SK-N-SH (cell line): ENCODE measurements at regions not wholly inside any gene's neighbourhood (a gene's known extent, or its start where the extent isn't known, plus 50 kb on each side); places are given as distances from the start of the nearest gene placed in this dataset.

Experiments
- CTCF ChIA-PET: fragments of 300-600, 350-600 bp; formaldehyde crosslinking; extraction: SDS; loops from one replicate; lab custom pipeline; 2021; lab: Yijun Ruan, JAX
- POLR2A ChIA-PET: fragments of 350-600 bp; sonication (Branson Sonifier 250); formaldehyde crosslinking; extraction: SDS; loops from one replicate; lab custom pipeline; 2020; ENCODE audit warnings: antibody characterized with exemption, inconsistent platforms; lab: Yijun Ruan, JAX
- DNase-seq: peaks from one replicate; pipeline ENCODE4 v3.0.0; 2012
- H2AFZ ChIP-seq: fragments of 200-600 bp; sonication (generic); 2 replicates; pipeline ENCODE4 v1.8.1; 2016; ENCODE audit warnings: antibody characterized with exemption, mild to moderate bottlenecking, low read depth
- H3F3A ChIP-seq: fragments of 200-600 bp; sonication (generic); replicated peaks from 2 replicates; pipeline ENCODE3; 2016; ENCODE audit warnings: antibody characterized with exemption, mild to moderate bottlenecking; ENCODE audit not compliant: insufficient read depth
- H3K27ac ChIP-seq, 2 experiments: fragments of 200-500 bp in 1 of 2; fragments of 200-600 bp in 1 of 2; sonication (Bioruptor generic) in 1 of 2; sonication (generic), shearing (Covaris generic) in 1 of 2; 2 replicates each; pipeline versions ENCODE4 v1.5.1 to v1.6.1; 2014 to 2016; ENCODE audit warnings: low read depth in 2 of 2, inconsistent platforms in 1 of 2, low read length in 1 of 2, mild to moderate bottlenecking in 1 of 2, mixed read lengths in 1 of 2
- H3K27me3 ChIP-seq: fragments of 200-600 bp; sonication (generic), shearing (Covaris generic); 2 replicates; pipeline ENCODE4 v1.6.1; 2016; ENCODE audit warnings: mixed run types; ENCODE audit not compliant: insufficient read depth
- H3K36me3 ChIP-seq, 2 experiments: fragments of 200-500 bp in 1 of 2; fragments of 200-600 bp in 1 of 2; sonication (Bioruptor generic) in 1 of 2; sonication (generic) in 1 of 2; replicated peaks in 1 of 2; 2 replicates each; pipeline versions ENCODE3 to v1.5.1; 2014 to 2016; ENCODE audit warnings: low read length in 1 of 2, mild to moderate bottlenecking in 1 of 2; ENCODE audit not compliant: insufficient read depth in 2 of 2, control insufficient read depth in 1 of 2
- H3K4me1 ChIP-seq, 2 experiments: fragments of 200-500 bp in 1 of 2; fragments of 200-600 bp in 1 of 2; sonication (Bioruptor generic) in 1 of 2; sonication (generic), shearing (Covaris generic) in 1 of 2; 2 replicates each; pipeline versions ENCODE4 v1.5.1 to v1.6.1; 2014 to 2016; ENCODE audit warnings: low read depth in 1 of 2, low read length in 1 of 2, mixed run types in 1 of 2; ENCODE audit not compliant: insufficient read depth in 2 of 2, control insufficient read depth in 1 of 2
- H3K4me2 ChIP-seq: fragments of 200-600 bp; sonication (generic), shearing (Covaris generic); 2 replicates; pipeline ENCODE4 v1.6.1; 2017; ENCODE audit warnings: mixed run types
- H3K4me3 ChIP-seq, 2 experiments: fragments of 200-500 bp in 1 of 2; fragments of 200-600 bp in 1 of 2; sonication (Bioruptor generic) in 1 of 2; sonication (generic), shearing (Covaris generic) in 1 of 2; 2 replicates each; pipeline versions ENCODE4 v1.5.1 to v1.8.1; 2014 to 2016; ENCODE audit warnings: low read depth in 2 of 2, inconsistent platforms in 1 of 2, low read length in 1 of 2, mild to moderate bottlenecking in 1 of 2, mixed read lengths in 1 of 2, moderate library complexity in 1 of 2
- H3K79me2 ChIP-seq: fragments of 200-600 bp; sonication (generic); 2 replicates; pipeline ENCODE4 v1.8.1; 2017; ENCODE audit warnings: mild to moderate bottlenecking; ENCODE audit not compliant: insufficient read depth
- H3K9ac ChIP-seq: fragments of 200-600 bp; sonication (generic); 2 replicates; pipeline ENCODE4 v1.6.1; 2017; ENCODE audit warnings: mixed run types
- H3K9me2 ChIP-seq: fragments of 200-600 bp; sonication (generic); 2 replicates; pipeline ENCODE4 v1.6.1; 2017; ENCODE audit warnings: mixed run types
- H3K9me3 ChIP-seq: fragments of 200-600 bp; sonication (generic); 2 replicates; pipeline ENCODE4 v1.6.1; 2017; ENCODE audit warnings: mixed run types, mild to moderate bottlenecking, moderate library complexity
- H4K20me1 ChIP-seq: fragments of 200-600 bp; sonication (generic); 2 replicates; pipeline ENCODE4 v1.6.1; 2017; ENCODE audit warnings: mild to moderate bottlenecking, mixed run types; ENCODE audit not compliant: insufficient read depth
- CHD2 ChIP-seq: fragments of 150-350 bp; IDR thresholded peaks from 2 replicates; pipeline ENCODE4 v1.6.1; 2018; ENCODE audit warnings: low read length; ENCODE audit not compliant: partially characterized antibody
- EP300 ChIP-seq, 2 experiments: IDR thresholded peaks; 2 replicates each; pipeline versions ENCODE4 v1.4.0 to v1.6.1; 2012; ENCODE audit warnings: borderline replicate concordance in 1 of 2, low read depth in 1 of 2, low read length in 1 of 2
- FOSL2 ChIP-seq: IDR thresholded peaks from 2 replicates; pipeline ENCODE4 v1.4.0; 2012; ENCODE audit warnings: low read depth, mild to moderate bottlenecking, moderate library complexity, borderline replicate concordance
- FOXM1 ChIP-seq: IDR thresholded peaks from 2 replicates; pipeline ENCODE4 v1.4.0; 2012; ENCODE audit warnings: low read depth, mild to moderate bottlenecking
- GATA2 ChIP-seq: sonication (generic); formaldehyde crosslinking; IDR thresholded peaks from 2 replicates; pipeline ENCODE4 v1.5.0; 2020; ENCODE audit warnings: mild to moderate bottlenecking, missing genetic modification reagents
- JUND ChIP-seq: IDR thresholded peaks from 2 replicates; pipeline ENCODE4 v1.4.0; 2012
- MAX ChIP-seq: IDR thresholded peaks from 2 replicates; pipeline ENCODE4 v1.4.0; 2012; ENCODE audit warnings: low read depth
- NFIC ChIP-seq: IDR thresholded peaks from 2 replicates; pipeline ENCODE4 v1.4.0; 2012; ENCODE audit warnings: borderline replicate concordance
- NRF1 ChIP-seq: IDR thresholded peaks from 2 replicates; pipeline ENCODE4 v1.6.1; 2012; ENCODE audit warnings: low read depth, mild to moderate bottlenecking, low read length
- PBX3 ChIP-seq: IDR thresholded peaks from 2 replicates; pipeline ENCODE4; 2012
- POLR2AphosphoS5 ChIP-seq: IDR thresholded peaks from 2 replicates; pipeline ENCODE4 v1.6.1; 2012; ENCODE audit warnings: low read depth, low read length
- RAD21 ChIP-seq: IDR thresholded peaks from 2 replicates; pipeline ENCODE4 v1.6.1; 2012; ENCODE audit warnings: mild to moderate bottlenecking, low read length
- RCOR1 ChIP-seq: fragments of 150-350 bp; IDR thresholded peaks from 2 replicates; pipeline ENCODE4 v1.6.1; 2017; ENCODE audit warnings: antibody characterized with exemption, low read length
- RFX5 ChIP-seq: IDR thresholded peaks from 2 replicates; pipeline ENCODE4 v1.6.1; 2012; ENCODE audit warnings: mild to moderate bottlenecking, improper control_type of control experiment, low read length
- TAF1 ChIP-seq: IDR thresholded peaks from 2 replicates; pipeline ENCODE4 v1.6.1; 2012; ENCODE audit warnings: low read depth, mild to moderate bottlenecking, low read length, moderate library complexity, borderline replicate concordance
- TCF12 ChIP-seq: IDR thresholded peaks from 2 replicates; pipeline ENCODE4 v1.4.0; 2012
- TEAD4 ChIP-seq: IDR thresholded peaks from 2 replicates; pipeline ENCODE4 v1.4.0; 2012; ENCODE audit warnings: mild to moderate bottlenecking, borderline replicate concordance; ENCODE audit not compliant: insufficient read depth
- USF2 ChIP-seq: fragments of 150-350 bp; IDR thresholded peaks from 2 replicates; pipeline ENCODE4 v1.6.1; 2017; ENCODE audit warnings: antibody characterized with exemption, low read length, low read depth, borderline replicate concordance
- ZBTB33 ChIP-seq: IDR thresholded peaks from 2 replicates; pipeline ENCODE4 v1.4.0; 2012; ENCODE audit warnings: low read depth, borderline replicate concordance
- WGBS: methylation state at CpG from one replicate; pipeline ENCODE4 v1.1.6; 2017; ENCODE audit warnings: low lambda C conversion rate; 5-methylcytosine and 5-hydroxymethylcytosine counted together

- WGBS = 30% methylated on average over 5 of the region's 5 CpGs
- peak; percentile 79 for DNase-seq
Measured at GRCh38 chr12:25689996-25690501, 137.0 kb upstream of the LMNTD1 start.

GRCh38 chr12:25690996-25691864, 138.1 kb upstream of the LMNTD1 start:
- H4K20me1 ChIP-seq = no peaks in the 10 kb centered on the region
- H3K36me3 ChIP-seq = no peaks in the 10 kb centered on the region
- no peaks in the 10 kb centered on the region for H3K9me2 ChIP-seq
- peaks cover 10% of the 10 kb centered on the region for H3F3A ChIP-seq
- H3K4me3 ChIP-seq = no peak overlapping the region
- 86% methylated on average over 8 of the region's 8 CpGs for WGBS
- peak overlapping the region; percentile 73 to 89; a peak in 3 of 4 replicates for H3K27ac ChIP-seq
- H2AFZ ChIP-seq = peak overlapping the region; percentile 54; the same call in 1 of the 2 replicates
- DNase-seq = no peak
- no peak overlapping the region for H3K4me2 ChIP-seq
- H3K4me1 ChIP-seq = peaks cover 19 to 30% of the 10 kb centered on the region in 2 experiments
- no peaks in the 10 kb centered on the region for H3K79me2 ChIP-seq
- POLR2A ChIA-PET = no interaction called here
- CTCF ChIA-PET = no interaction called here
- H3K27me3 ChIP-seq = no peaks in the 10 kb centered on the region
- H3K9me3 ChIP-seq = no peaks in the 10 kb centered on the region
- H3K9ac ChIP-seq = no peak overlapping the region
- TF ChIP-seq MAX (no peak), ZBTB33 (no peak), RFX5 (no peak), POLR2AphosphoS5 (no peak), NRF1 (no peak), EP300 (IDR thresholded peaks at IDR 0.05; ENCODE audit: borderline replicate concordance in 1 of 2, low read depth in 1 of 2, low read length in 1 of 2) (no peak), RAD21 (no peak), TAF1 (no peak), TCF12 (no peak), TEAD4 (no peak)

More at GRCh38 chr12:25689996-25690501, 137.0 kb upstream of the LMNTD1 start:
- no peak overlapping the region for H3K4me3 ChIP-seq
- CTCF ChIA-PET = interaction anchor here (1.2 kb wide), 1 partner anchor 106 kb away, joined by 3 read pairs; no protein-coding TSS in a partner anchor
- peak overlapping the region; percentile 26; the same call in 1 of the 2 replicates for H3K4me2 ChIP-seq
- H3F3A ChIP-seq = peaks cover 6% of the 10 kb centered on the region
- H3K9me3 ChIP-seq = no peaks in the 10 kb centered on the region
- no peak overlapping the region for H2AFZ ChIP-seq
- H3K9me2 ChIP-seq = no peaks in the 10 kb centered on the region
- peak overlapping the region; percentile 60 to 73; a peak in 3 of 4 replicates for H3K27ac ChIP-seq
- H3K79me2 ChIP-seq = no peaks in the 10 kb centered on the region
- POLR2A ChIA-PET = no interaction called here
- TF ChIP-seq GATA2 (0 out of 2 replicates have a peak, but pooled peaks have one; percentile 14), MAX (0 out of 2 replicates have a peak, but pooled peaks have one; percentile 49), NFIC (peak; percentile 99), POLR2AphosphoS5 (peak; percentile 23; the same call in 1 of the 2 replicates), TEAD4 (0 out of 2 replicates have a peak, but pooled peaks have one; percentile 13), PBX3 (peak; percentile 49), FOSL2 (no peak), TCF12 (peak; percentile 93), USF2 (no peak), EP300 (IDR thresholded peaks at IDR 0.05; ENCODE audit: borderline replicate concordance in 1 of 2, low read depth in 1 of 2, low read length in 1 of 2) (peak in 1 of 2 experiments; percentile 84; a peak in 3 of 4 replicates), RAD21 (peak; percentile 47), CHD2 (peak; percentile 61), JUND (no peak; the same call in 1 of the 2 replicates), RCOR1 (peak; percentile 73), FOXM1 (no peak)
- TF ChIP-seq, all 33 proteins: peak for 11
- H3K36me3 ChIP-seq = no peaks in the 10 kb centered on the region
- H3K4me1 ChIP-seq = peaks cover 19 to 30% of the 10 kb centered on the region in 2 experiments
- no peaks in the 10 kb centered on the region for H3K27me3 ChIP-seq
- no peak overlapping the region for H3K9ac ChIP-seq
- H4K20me1 ChIP-seq = no peaks in the 10 kb centered on the region
